ENCODE measurements at regions not wholly inside any gene's neighbourhood (a gene's known extent, or its start where the extent isn't known, plus 50 kb on each side); places are given as distances from the start of the nearest gene placed in this dataset.

DNA sequence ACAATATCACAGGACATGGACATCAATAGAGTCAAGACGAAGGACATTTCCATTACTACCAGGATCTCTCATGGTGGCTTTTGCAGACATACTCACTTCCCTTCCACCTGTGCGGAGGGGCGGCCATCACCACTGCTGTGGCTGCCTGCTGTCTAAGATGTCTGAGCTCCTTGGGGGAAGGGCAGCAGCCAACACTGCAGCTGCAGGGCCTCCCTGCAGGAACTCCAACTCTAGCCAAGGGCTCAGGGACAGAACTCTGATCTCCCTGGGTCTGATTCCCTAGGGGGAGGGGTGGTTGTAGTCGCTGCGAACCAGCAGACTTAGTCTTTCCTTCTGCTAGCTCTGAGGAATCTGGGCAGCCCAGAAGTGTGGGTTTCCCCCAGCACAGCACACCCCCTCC, 78.9 kb upstream of the ANKRD10 start:
- TF ChIP-seq, protein P1, sequence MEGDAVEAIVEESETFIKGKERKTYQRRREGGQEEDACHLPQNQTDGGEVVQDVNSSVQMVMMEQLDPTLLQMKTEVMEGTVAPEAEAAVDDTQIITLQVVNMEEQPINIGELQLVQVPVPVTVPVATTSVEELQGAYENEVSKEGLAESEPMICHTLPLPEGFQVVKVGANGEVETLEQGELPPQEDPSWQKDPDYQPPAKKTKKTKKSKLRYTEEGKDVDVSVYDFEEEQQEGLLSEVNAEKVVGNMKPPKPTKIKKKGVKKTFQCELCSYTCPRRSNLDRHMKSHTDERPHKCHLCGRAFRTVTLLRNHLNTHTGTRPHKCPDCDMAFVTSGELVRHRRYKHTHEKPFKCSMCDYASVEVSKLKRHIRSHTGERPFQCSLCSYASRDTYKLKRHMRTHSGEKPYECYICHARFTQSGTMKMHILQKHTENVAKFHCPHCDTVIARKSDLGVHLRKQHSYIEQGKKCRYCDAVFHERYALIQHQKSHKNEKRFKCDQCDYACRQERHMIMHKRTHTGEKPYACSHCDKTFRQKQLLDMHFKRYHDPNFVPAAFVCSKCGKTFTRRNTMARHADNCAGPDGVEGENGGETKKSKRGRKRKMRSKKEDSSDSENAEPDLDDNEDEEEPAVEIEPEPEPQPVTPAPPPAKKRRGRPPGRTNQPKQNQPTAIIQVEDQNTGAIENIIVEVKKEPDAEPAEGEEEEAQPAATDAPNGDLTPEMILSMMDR (conservative IDR thresholded peaks at IDR 0.05; ENCODE audit: low read depth in 2 of 2), result no peak
- TF ChIP-seq POLR2AphosphoS5 (IDR thresholded peaks at IDR 0.05; ENCODE audit: low read depth), result no peak
- no peak for TF ChIP-seq JUNB (IDR thresholded peaks at IDR 0.05; ENCODE audit: unreplicated experiment)
- TF ChIP-seq EZH2phosphoT487 (IDR thresholded peaks at IDR 0.05; ENCODE audit: unreplicated experiment), result no peak
- TF ChIP-seq EZH2 (IDR thresholded peaks at IDR 0.05; ENCODE audit: low read depth, unreplicated experiment), result no peak
- TF ChIP-seq, protein P2, sequence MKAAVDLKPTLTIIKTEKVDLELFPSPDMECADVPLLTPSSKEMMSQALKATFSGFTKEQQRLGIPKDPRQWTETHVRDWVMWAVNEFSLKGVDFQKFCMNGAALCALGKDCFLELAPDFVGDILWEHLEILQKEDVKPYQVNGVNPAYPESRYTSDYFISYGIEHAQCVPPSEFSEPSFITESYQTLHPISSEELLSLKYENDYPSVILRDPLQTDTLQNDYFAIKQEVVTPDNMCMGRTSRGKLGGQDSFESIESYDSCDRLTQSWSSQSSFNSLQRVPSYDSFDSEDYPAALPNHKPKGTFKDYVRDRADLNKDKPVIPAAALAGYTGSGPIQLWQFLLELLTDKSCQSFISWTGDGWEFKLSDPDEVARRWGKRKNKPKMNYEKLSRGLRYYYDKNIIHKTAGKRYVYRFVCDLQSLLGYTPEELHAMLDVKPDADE (IDR thresholded peaks at IDR 0.05), result no peak
- TF ChIP-seq CREB1 (CRISPR knock-in tag; IDR thresholded peaks at IDR 0.05; ENCODE audit: low read depth), result no peak
- no peak for TF ChIP-seq REST (IDR thresholded peaks at IDR 0.05; ENCODE audit: unreplicated experiment)
- no peak for TF ChIP-seq ZNF331 (CRISPR knock-in tag; IDR thresholded peaks at IDR 0.05; ENCODE audit: low read depth)
- peak; percentile 59; the same call in 1 of the 2 replicates for TF ChIP-seq ZNF462 (CRISPR knock-in tag; IDR thresholded peaks at IDR 0.05)
- no peak for TF ChIP-seq STAT1 (IDR thresholded peaks at IDR 0.05; ENCODE audit: unreplicated experiment)
- no peak for TF ChIP-seq NANOG (IDR thresholded peaks at IDR 0.05; ENCODE audit: borderline replicate concordance)

All from GM23338 (cell line).